ENCODE measurements at regions not wholly inside any gene's neighbourhood (a gene's known extent, or its start where the extent isn't known, plus 50 kb on each side); places are given as distances from the start of the nearest gene placed in this dataset.

DNA sequence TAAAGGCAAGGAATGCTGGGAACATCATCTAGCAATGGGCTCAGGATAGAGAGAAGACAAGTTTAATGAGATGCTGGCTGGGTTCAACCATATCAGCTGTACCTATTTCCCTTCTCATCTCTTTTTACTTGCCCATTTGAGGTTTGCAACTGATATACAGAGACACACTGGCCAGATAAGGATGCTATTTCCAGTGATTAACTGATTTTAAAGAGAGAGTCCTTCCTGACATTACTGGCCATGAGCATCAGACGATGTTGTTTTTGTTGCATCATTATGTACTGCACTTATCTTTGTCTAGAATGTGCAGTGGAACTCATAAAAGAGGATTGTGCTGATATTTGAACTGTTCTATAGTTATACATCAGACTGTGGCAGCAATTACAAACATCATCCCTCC lies 252.7 kb downstream of the BTBD3 start:
- no peak for TF ChIP-seq CTCF (IDR thresholded peaks at IDR 0.05; ENCODE audit: insufficient read depth, low read depth, low read length)
- no peak for TF ChIP-seq EZH2 (IDR thresholded peaks at IDR 0.05; ENCODE audit: insufficient read depth, low read length)
